ENCODE measurements at regions not wholly inside any gene's neighbourhood (a gene's known extent, or its start where the extent isn't known, plus 50 kb on each side); places are given as distances from the start of the nearest gene placed in this dataset.

DNA sequence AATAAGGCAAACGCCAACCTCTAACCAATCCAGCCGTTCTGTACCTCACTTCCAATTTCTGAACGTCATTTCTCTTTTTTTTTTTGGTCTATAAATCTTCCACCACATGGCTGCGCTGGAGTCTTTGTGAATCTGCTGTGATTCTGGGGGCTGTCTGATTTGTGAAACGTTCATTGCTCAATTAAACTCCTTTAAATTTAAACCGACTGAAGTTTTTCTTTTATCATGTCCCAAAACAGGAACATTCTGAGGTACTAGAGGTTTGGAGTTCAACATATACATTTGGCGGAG lies 65.5 kb upstream of the BACH1 start:
- TF ChIP-seq EZH2phosphoT487 (IDR thresholded peaks at IDR 0.05; ENCODE audit: borderline replicate concordance), result no peak
- TF ChIP-seq, protein P1, sequence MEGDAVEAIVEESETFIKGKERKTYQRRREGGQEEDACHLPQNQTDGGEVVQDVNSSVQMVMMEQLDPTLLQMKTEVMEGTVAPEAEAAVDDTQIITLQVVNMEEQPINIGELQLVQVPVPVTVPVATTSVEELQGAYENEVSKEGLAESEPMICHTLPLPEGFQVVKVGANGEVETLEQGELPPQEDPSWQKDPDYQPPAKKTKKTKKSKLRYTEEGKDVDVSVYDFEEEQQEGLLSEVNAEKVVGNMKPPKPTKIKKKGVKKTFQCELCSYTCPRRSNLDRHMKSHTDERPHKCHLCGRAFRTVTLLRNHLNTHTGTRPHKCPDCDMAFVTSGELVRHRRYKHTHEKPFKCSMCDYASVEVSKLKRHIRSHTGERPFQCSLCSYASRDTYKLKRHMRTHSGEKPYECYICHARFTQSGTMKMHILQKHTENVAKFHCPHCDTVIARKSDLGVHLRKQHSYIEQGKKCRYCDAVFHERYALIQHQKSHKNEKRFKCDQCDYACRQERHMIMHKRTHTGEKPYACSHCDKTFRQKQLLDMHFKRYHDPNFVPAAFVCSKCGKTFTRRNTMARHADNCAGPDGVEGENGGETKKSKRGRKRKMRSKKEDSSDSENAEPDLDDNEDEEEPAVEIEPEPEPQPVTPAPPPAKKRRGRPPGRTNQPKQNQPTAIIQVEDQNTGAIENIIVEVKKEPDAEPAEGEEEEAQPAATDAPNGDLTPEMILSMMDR (conservative IDR thresholded peaks at IDR 0.05; ENCODE audit: low read length), result peak; percentile 26

Measured in Loucy (cell line).